NCI-H526 (cell line): ENCODE measurements at regions not wholly inside any gene's neighbourhood (a gene's known extent, or its start where the extent isn't known, plus 50 kb on each side); places are given as distances from the start of the nearest gene placed in this dataset.
"Not testable (repeated sequence)": the region's sequence is repeated elsewhere in the genome, so short reads cannot be mapped to it uniquely, and the experiment has no call there.

Source experiments
- DNase-seq, 2 experiments: peaks; one replicate each; lab custom pipeline; 2025; lab: John Stamatoyannopoulos, UW

GRCh38 chr3:88678747-88679146 is 428.7 kb upstream of the EPHA3 start:
- no peak for DNase-seq

DNA sequence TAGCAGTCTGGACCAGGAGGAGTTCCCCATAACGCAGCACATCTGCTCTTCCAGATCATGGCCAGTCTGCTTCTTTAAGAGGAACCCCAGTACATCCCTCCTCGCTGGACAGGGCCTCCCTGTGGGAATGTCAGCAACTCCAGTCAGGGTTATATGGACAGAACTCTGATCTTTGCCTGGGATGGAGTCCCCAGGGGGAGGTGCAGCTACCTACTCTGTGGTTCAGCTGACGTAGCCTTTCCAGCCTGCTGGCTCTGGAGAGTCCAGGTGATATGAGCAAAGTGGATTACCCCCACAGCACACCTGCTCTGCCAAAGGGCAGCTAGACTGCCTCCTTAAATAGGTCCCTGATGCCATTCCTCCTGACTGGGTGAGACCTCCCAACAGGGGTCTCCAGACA is 417.1 kb upstream of the EPHA3 start:
- no peak for DNase-seq

DNA sequence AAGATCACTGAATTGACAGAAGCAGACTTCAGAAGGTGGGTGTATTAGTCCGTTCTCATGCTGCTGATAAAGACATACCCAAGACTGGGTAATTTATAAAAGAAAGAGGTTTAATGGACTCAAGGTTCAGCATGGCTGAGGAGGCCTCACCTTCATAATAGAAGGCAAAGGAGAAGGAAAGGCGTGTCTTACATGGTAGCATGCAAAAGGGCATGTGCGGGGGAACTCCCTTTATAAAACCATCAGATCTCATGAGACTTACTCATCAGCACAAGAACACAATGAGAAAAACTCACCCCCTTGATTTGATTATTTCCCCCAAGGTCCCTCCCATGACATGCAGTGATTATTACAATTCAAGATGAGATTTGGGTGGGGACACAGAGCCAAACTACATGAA is 416.3 kb upstream of the EPHA3 start:
- no peak for DNase-seq

DNA sequence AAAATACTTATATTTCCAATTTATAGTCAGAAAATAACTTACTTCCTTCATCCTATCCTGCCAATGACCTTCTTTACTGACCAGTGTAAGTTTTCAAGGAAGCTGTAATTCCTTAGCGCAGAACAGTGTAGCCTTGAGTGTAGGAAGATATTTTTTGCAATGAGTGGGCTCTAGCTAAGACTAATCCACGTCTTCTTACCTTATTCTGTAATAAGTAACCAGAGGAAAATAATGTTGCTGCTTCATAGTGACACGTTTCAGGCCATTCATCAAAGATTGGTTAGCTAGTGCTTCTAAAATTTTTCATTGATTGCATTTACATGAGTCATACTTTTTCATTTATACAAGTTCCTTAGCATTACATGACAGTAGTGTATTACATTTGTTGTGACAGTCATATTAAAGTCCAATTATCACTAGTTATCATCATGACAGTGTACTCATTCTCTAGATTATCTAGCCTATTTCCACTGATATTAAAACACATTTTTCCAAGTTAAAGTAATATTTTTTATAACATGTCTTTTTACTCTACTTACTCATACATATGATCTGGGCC is 403.8 kb upstream of the EPHA3 start:
- no peak for DNase-seq

- no peak for DNase-seq
These were observed 403.1 kb upstream of the EPHA3 start for GRCh38 chr3:88704338-88704737.

GRCh38 chr3:88707837-88708236 is 399.6 kb upstream of the EPHA3 start:
- no peak for DNase-seq

- DNase-seq: no peak
These were observed 394.9 kb upstream of the EPHA3 start for GRCh38 chr3:88712552-88712951.

DNA sequence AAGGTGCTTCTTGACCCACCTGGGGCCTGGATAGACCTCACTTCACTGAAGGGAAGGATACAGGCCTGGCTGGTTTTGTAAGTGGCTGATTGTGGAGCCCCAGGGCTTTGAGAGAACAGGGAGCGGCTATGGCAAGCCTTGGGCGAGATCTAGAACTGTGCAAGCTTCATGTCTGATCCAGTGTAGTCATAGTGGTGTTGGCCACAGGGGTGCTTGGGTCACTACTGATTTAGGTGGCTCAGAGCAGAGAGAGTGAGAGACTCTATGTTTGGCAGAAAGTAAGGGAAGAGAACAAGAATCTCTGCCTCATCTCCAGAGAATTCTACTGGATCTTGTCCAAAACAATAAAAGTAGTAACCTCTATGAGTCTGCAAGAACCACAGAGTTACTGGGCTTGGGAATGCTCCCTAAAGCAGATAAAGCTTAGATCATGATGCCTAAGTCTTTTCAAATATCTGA is 394.2 kb upstream of the EPHA3 start:
- no peak for DNase-seq

DNA sequence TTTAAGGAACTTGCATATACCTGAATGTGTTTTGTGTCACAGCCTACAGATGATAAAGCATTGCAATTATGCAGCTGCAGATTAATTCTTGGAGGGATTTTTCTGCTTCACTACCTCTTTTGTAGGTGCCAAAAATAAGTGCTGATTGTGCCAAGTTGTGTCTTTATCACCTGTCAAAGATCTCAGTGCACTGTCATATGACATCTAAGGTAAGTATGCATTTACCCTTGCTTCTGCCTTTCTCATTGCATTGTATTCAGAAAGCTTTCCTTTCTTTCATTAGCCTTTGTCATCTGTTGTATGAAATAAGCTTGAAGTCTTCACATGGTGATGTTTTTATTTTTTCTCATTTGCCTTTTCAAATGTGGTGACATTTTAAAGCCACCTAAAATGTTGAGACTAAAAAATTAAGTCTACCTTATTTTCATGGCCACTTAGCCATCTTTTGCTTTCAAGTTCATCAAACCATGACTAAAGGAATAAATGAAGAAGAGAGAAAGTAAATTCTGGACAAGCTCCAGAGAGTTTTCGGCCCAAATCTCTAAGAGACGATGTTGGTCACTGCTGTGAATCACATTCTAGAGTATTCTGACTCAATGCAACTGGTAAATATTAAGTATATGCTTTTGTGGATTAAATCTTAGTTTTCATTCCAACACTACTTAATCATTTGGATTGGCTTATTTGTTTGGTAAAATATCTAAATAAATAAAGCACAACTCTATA is 381.8 kb upstream of the EPHA3 start:
- no peak for DNase-seq

DNA sequence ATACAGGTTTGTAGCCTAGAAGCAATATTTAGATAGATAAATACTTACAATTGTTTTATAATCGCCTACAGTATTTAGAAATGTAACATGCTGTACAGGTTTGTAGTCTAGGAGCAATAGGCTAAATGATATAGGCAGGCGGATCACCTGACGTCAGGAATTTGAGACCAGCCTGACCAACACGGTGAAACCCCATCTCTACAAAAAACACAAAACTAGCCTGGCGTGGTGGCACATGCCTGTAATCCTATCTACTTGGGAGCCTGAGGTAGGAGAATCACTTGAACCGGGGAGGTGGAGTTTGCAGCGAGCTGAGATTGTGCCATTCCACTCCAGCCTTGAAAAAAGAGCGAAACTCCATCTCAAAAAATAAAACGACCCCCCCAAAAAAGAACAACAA is 375.2 kb upstream of the EPHA3 start:
- DNase-seq: no peak

DNA sequence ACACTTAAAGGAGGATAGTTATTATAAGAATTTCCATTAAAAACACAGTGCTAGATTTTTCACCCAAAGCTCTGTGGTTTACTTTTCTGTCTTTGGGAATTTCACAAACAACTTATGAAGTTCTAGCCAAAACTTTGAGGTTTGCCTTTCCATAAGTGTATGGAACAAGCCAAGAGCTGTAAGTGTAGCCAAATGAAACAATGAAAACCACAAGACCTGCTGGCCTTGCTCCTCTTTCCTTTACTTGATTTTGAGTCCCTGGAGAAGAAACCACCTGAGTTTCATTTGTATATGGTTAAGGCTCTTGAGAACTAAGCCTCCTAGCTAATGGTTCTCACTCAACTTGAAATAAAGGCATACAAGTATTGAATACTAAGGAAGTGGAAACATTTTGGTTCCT is 365.3 kb upstream of the EPHA3 start:
- no peak for DNase-seq

- DNase-seq: no peak
These were observed 364.5 kb upstream of the EPHA3 start for GRCh38 chr3:88742674-88743507.

- no peak for DNase-seq
These were observed 362.5 kb upstream of the EPHA3 start for GRCh38 chr3:88744896-88745295.

DNA sequence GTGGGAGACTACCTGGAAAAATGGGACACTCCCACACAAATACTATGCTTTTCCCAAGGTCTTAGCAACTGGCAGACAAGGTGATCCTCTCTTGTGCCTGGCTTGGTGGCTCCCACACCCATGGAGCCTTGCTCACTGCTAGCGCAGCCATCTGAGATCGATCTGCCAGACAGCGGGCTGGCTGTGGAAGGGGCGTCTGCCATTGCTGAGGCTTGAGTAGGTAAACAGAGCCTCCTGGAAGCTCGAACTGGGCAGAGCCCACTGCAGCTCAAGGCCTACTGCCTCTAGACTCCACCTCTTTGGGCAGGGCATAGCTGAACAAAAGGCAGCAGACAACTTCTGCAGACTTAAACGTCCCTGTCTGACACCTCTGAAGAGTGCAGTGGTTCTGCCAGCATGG is 360.3 kb upstream of the EPHA3 start:
- not testable (repeated sequence) for DNase-seq

DNA sequence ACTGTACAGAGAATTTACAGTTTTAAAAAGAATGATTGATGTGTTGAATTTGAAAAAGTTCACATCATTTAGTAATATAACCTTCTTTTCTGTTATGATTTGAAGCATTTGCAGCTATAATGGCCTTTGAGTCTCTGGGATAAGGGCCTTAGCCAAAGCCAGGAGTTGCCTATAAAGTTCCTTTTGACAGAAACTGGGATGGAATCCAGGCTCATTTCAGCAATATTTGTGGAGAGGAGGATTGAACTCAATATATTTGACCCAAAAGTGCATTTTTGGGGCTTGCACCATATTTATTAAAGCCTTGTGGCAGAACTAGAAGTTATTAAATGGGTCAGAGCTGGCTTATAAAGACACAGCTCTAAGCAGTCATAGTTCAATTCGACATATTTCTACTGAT is 348.7 kb upstream of the EPHA3 start:
- no peak for DNase-seq

- DNase-seq: no peak
These were observed 339.7 kb upstream of the EPHA3 start for GRCh38 chr3:88767746-88768145.

DNA sequence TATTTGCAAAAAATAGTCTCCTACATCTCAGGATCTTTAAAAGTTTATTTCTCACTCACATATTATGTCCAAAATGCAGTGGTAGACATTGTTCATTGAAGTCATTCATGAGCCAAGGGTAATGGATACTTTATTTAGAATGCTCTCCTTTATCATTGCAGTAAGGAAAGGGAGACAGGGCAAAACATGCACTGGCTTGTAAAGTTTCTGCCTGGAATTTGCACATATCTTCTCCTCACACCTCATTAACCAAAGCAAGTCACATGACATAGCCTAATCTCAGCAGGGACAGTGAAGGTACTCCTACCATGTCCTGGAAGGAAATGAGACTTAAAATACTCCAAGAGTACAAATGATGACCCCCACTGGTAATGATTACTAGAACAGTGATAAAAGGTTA is 333.7 kb upstream of the EPHA3 start:
- no peak for DNase-seq

- DNase-seq: no peak
These were observed 332.3 kb upstream of the EPHA3 start for GRCh38 chr3:88775026-88775690.

GRCh38 chr3:88779482-88779881 is 327.9 kb upstream of the EPHA3 start:
- DNase-seq: no peak

GRCh38 chr3:88784925-88785324 is 322.5 kb upstream of the EPHA3 start:
- DNase-seq: no peak

DNA sequence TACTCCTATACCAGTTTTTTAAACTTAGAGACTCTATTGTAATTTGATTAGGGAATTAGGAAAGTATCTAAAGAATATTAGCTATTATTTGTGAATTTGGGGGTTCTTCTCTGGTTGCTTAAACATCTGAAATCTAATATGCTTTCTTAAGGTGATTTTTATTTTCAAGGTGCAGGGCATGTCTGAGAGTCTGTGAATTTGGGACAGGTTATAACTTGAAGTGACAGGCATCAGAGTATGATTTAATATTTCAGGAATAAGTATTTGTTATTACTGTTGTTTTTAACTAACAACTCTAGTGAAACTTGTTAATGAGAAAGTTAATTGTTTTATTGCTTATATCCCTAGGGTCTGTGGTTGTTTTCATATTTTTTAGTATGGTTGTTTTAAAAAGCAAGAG is 321.6 kb upstream of the EPHA3 start:
- DNase-seq: no peak

DNA sequence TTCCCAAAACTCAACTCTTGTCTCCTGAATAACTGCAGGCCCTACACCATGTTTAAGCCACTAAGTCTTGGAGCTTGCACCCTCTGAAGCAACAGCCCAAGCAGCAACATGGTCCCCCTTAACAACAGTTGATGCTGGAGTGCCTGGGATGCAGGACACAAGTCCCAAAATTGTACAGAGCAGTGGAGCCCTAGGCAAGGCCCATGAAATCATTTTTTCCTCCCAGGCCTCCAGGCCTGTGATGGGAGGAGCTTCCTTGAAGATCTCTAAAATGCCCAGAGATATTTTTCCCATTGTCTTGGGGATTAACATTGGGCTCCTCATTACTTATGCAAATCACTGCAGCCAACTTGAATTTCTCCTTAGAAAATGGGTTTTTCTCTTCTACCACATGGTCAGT is 311.9 kb upstream of the EPHA3 start:
- DNase-seq: no peak
